ENCODE measurements at regions not wholly inside any gene's neighbourhood (a gene's known extent, or its start where the extent isn't known, plus 50 kb on each side); places are given as distances from the start of the nearest gene placed in this dataset.

DNA sequence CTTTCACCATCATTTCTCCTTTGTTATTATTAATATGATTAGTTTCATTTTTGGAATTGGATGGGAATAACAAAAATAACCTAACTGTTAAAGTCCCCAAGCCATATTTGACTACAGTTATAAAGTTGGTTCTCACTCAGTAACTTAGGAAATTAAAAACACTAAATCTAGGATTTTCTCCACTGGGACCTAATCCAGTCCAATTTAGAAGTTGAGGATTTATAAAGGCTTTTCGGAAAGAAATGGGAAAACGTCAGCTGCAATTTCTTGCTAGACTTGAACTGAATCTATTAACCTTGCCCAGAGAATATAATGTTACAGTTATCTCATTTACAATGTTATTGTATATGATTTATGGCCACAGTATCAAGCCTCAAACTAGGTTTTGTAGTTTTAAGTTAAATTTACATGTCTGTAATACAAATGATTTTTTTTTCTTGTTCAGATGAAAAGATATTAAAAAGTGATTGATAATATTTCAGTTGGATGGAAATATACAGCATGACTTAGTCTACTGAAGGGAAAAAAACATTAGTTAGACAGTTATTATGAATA is 524.3 kb upstream of the GRAMD2B start:
- TF ChIP-seq, protein P1, sequence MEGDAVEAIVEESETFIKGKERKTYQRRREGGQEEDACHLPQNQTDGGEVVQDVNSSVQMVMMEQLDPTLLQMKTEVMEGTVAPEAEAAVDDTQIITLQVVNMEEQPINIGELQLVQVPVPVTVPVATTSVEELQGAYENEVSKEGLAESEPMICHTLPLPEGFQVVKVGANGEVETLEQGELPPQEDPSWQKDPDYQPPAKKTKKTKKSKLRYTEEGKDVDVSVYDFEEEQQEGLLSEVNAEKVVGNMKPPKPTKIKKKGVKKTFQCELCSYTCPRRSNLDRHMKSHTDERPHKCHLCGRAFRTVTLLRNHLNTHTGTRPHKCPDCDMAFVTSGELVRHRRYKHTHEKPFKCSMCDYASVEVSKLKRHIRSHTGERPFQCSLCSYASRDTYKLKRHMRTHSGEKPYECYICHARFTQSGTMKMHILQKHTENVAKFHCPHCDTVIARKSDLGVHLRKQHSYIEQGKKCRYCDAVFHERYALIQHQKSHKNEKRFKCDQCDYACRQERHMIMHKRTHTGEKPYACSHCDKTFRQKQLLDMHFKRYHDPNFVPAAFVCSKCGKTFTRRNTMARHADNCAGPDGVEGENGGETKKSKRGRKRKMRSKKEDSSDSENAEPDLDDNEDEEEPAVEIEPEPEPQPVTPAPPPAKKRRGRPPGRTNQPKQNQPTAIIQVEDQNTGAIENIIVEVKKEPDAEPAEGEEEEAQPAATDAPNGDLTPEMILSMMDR (IDR thresholded peaks at IDR 0.05; ENCODE audit: low read depth, low read length, missing input control) = no peak
- TF ChIP-seq, protein P2, sequence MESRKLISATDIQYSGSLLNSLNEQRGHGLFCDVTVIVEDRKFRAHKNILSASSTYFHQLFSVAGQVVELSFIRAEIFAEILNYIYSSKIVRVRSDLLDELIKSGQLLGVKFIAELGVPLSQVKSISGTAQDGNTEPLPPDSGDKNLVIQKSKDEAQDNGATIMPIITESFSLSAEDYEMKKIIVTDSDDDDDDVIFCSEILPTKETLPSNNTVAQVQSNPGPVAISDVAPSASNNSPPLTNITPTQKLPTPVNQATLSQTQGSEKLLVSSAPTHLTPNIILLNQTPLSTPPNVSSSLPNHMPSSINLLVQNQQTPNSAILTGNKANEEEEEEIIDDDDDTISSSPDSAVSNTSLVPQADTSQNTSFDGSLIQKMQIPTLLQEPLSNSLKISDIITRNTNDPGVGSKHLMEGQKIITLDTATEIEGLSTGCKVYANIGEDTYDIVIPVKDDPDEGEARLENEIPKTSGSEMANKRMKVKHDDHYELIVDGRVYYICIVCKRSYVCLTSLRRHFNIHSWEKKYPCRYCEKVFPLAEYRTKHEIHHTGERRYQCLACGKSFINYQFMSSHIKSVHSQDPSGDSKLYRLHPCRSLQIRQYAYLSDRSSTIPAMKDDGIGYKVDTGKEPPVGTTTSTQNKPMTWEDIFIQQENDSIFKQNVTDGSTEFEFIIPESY (IDR thresholded peaks at IDR 0.05) = no peak
- TF ChIP-seq, protein P3, sequence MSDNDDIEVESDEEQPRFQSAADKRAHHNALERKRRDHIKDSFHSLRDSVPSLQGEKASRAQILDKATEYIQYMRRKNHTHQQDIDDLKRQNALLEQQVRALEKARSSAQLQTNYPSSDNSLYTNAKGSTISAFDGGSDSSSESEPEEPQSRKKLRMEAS (IDR thresholded peaks at IDR 0.05) = no peak
- TF ChIP-seq TAF1 (conservative IDR thresholded peaks at IDR 0.05) = no peak
- TF ChIP-seq, protein P4, sequence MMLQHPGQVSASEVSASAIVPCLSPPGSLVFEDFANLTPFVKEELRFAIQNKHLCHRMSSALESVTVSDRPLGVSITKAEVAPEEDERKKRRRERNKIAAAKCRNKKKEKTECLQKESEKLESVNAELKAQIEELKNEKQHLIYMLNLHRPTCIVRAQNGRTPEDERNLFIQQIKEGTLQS (IDR thresholded peaks at IDR 0.05) = no peak

All from liver (tissue), 3 donors.